ENCODE measurements at regions not wholly inside any gene's neighbourhood (a gene's known extent, or its start where the extent isn't known, plus 50 kb on each side); places are given as distances from the start of the nearest gene placed in this dataset.

GRCh38 chr5:97658116-97658900 lies 475.3 kb upstream of the RIOK2 start:
- DNase-seq (ENCODE audit: low read depth in 4 of 4, low spot score in 3 of 4): no peak

DNA sequence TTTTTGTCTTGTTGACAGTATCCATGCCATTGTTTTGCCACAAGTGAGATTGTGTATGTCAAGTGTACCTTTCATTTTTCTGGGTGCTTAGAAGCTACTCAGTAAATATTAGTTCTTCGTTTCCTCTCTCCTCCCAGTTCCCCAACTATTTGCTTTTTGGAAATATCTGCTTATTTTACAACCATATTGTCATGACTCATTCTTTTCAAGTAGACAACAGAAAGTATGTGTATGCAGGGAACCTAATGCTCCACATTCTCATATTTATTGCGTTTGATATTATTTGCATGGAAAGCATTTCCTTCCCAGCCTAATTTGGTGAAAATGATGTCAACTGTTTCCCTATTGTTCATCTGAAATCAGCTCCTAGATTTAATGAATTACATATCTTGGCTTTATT lies 483.7 kb upstream of the RIOK2 start:
- DNase-seq (ENCODE audit: low read depth in 4 of 4, low spot score in 3 of 4): no peak

DNA sequence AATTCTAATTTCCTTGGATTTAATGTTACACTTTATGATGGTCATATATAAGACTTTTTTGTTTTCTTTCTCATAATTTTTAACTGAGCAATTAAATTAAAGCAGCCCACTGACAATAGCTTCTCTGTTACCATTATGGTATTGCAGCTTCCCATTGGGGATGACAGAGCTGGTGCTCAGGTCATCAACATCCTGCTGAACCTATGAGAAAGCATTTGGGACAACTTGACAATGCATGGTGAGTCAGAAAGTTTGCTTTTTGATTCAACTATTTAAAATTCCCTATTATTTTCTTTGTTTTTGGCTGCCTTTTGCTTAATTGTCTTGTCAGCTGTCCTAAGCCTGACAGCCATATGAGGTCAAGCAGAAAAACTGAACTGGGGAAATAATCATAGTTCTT lies 487.4 kb upstream of the RIOK2 start:
- DNase-seq (ENCODE audit: low read depth in 4 of 4, low spot score in 3 of 4): no peak

GRCh38 chr5:97676608-97677007 lies 493.6 kb upstream of the RIOK2 start:
- no peak for DNase-seq (ENCODE audit: low read depth in 4 of 4, low spot score in 3 of 4)

GRCh38 chr5:97694091-97694490 lies 511.0 kb upstream of the RIOK2 start:
- no peak for DNase-seq (ENCODE audit: low read depth in 4 of 4, low spot score in 3 of 4)

GRCh38 chr5:97714424-97714823 lies 531.4 kb upstream of the RIOK2 start:
- no peak for DNase-seq (ENCODE audit: low read depth in 4 of 4, low spot score in 3 of 4)

- DNase-seq (ENCODE audit: low read depth in 4 of 4, low spot score in 3 of 4): no peak
Observed at GRCh38 chr5:97726106-97726505, 543.1 kb upstream of the RIOK2 start.

DNA sequence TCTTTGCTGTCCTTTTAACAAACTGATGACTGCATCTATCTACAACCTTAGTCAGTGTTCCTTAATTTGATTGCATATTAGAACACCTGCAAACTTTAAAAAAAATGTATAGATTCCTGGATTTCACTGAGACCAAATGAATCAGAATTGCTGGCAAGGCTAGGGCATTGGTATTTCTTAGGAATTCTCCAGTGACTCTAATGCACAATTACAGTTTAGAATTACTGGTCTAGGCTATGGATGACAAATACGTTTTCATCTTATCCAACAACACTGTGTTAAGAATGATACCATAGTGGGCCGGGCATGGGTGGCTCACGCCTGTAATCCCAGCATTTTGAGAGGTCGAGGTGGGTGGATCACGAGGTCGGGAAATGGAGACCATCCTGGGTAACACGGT lies 545.9 kb upstream of the RIOK2 start:
- no peak for DNase-seq (ENCODE audit: low read depth in 4 of 4, low spot score in 3 of 4)

GRCh38 chr5:97729938-97730337 lies 546.9 kb upstream of the RIOK2 start:
- DNase-seq (ENCODE audit: low read depth in 4 of 4, low spot score in 3 of 4): no peak

DNA sequence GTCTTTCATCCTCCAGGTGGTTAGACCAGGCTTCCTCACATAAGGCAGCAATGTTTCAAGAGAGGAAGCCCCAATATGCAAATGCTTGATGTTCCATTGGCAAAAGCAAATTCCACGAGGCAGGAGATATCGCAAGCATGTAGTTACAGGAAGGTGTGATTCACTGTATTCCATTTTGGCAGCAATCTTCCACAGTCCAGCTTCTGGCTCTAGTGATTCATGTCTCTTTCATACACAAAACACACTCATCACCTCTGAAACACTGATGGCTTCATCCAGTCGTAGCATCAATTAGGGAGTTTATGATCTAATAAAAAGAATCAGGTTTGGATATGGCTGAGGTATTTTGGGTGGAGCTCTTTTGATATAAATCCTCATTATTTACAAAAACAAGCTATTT lies 552.2 kb upstream of the RIOK2 start:
- no peak for DNase-seq (ENCODE audit: low read depth in 4 of 4, low spot score in 3 of 4)

GRCh38 chr5:97737608-97738007 lies 554.6 kb upstream of the RIOK2 start:
- DNase-seq (ENCODE audit: low read depth in 4 of 4, low spot score in 3 of 4): no peak

GRCh38 chr5:97745817-97746216 lies 562.8 kb upstream of the RIOK2 start:
- DNase-seq (ENCODE audit: low read depth in 4 of 4, low spot score in 3 of 4): no peak

GRCh38 chr5:97750576-97750975 lies 567.5 kb upstream of the RIOK2 start:
- no peak for DNase-seq (ENCODE audit: low read depth in 4 of 4, low spot score in 3 of 4)

DNA sequence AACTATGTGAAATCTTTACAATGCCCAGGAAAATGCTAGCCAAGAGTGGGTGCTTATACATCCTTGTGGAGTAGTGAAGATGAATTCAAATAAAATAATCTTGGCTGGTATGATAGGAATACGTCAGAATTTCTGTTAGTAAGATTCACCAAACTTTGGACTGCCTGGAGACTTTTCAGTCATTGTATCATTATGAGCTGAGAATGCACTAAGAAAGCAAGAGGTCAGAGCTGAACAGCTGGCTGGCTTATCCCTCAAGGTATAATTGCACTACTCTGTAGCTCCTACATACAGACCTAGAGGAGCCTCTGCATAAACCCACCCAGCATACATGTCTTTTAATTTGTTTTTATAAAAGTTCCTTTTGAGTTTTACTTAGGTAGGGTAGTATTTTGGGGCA lies 568.5 kb upstream of the RIOK2 start:
- no peak for DNase-seq (ENCODE audit: low read depth in 4 of 4, low spot score in 3 of 4)

- no peak for DNase-seq (ENCODE audit: low read depth in 4 of 4, low spot score in 3 of 4)
Observed at GRCh38 chr5:97752871-97753270, 569.8 kb upstream of the RIOK2 start.

- DNase-seq (ENCODE audit: low read depth in 4 of 4, low spot score in 3 of 4): no peak
Observed at GRCh38 chr5:97762483-97762882, 579.4 kb upstream of the RIOK2 start.

GRCh38 chr5:97764700-97765099 lies 581.7 kb upstream of the RIOK2 start:
- DNase-seq (ENCODE audit: low read depth in 4 of 4, low spot score in 3 of 4): no peak

- no peak for DNase-seq (ENCODE audit: low read depth in 4 of 4, low spot score in 3 of 4)
Observed at GRCh38 chr5:97778451-97778850, 595.4 kb upstream of the RIOK2 start.

DNA sequence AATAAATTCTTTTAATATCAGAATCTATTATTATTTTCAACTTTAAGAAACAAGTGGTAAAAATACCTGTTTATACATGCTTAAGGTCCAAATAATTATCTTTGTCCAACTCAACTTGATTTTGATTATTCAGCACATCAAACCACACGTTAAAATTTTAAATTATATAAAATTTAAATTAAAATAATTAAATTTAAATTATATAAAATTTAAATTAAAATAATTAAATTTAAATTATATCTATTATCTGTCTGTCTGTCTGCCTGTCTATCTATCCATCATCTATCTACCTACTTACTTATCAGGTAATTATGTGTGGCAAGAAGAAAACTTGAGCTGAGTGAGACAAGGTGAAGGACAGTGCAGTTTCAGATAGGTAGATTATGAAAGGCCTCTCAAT lies 605.3 kb upstream of the RIOK2 start:
- no peak for DNase-seq (ENCODE audit: low read depth in 4 of 4, low spot score in 3 of 4)

- no peak for DNase-seq (ENCODE audit: low read depth in 4 of 4, low spot score in 3 of 4)
Observed at GRCh38 chr5:97797994-97798451, 615.0 kb upstream of the RIOK2 start.

DNA sequence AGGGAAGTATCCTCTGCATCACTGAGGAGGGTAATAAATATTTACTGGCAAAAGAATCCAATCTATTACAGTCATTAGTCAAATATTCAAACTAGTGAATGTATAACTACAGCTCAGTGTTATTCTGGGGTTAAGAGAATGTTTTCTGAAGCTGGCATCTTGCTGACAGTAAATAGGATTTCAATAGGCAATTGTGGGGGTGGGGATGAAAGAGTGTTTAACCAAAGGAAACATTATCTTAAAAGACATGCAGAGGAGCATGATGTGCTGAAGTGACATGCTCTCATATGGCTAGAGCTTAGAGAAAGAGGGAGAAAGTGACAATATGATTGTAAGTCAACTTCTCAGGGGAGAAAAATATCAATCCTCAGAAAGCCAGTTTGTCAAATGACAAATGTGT lies 618.4 kb upstream of the RIOK2 start:
- DNase-seq (ENCODE audit: low read depth in 4 of 4, low spot score in 3 of 4): no peak

GRCh38 chr5:97820138-97820537 lies 637.1 kb upstream of the RIOK2 start:
- no peak for DNase-seq (ENCODE audit: low read depth in 4 of 4, low spot score in 3 of 4)

Measured in right renal pelvis (tissue), 4 donors.